HG03280 (cell line): ENCODE measurements at regions not wholly inside any gene's neighbourhood (a gene's known extent, or its start where the extent isn't known, plus 50 kb on each side); places are given as distances from the start of the nearest gene placed in this dataset.
"Not testable (repeated sequence)": the region's sequence is repeated elsewhere in the genome, so short reads cannot be mapped to it uniquely, and the experiment has no call there.

Source experiments
- ATAC-seq: cut with Tn5 transposase; IDR thresholded peaks from one replicate; pipeline ENCODE4 v1.9.1; 2021; ENCODE audit warnings: mild to moderate bottlenecking, moderate library complexity; ENCODE audit not compliant: unreplicated experiment

GRCh38 chr6:147954938-147955337 is 387.7 kb upstream of the SASH1 start:
- ATAC-seq: no peak

GRCh38 chr6:147958683-147959082 is 384.0 kb upstream of the SASH1 start:
- no peak for ATAC-seq

GRCh38 chr6:147961481-147962141 is 381.0 kb upstream of the SASH1 start:
- no peak for ATAC-seq

- not testable (repeated sequence) for ATAC-seq
These were observed 377.2 kb upstream of the SASH1 start for GRCh38 chr6:147965448-147965847.

- ATAC-seq: no peak
These were observed 371.7 kb upstream of the SASH1 start for GRCh38 chr6:147970970-147971369.

GRCh38 chr6:147972448-147972847 is 370.2 kb upstream of the SASH1 start:
- no peak for ATAC-seq

GRCh38 chr6:147973806-147974205 is 368.8 kb upstream of the SASH1 start:
- no peak for ATAC-seq

- ATAC-seq: no peak
These were observed 368.3 kb upstream of the SASH1 start for GRCh38 chr6:147974376-147974775.

GRCh38 chr6:147977851-147978465 is 364.7 kb upstream of the SASH1 start:
- no peak for ATAC-seq

- ATAC-seq: no peak
These were observed 362.7 kb upstream of the SASH1 start for GRCh38 chr6:147979966-147980365.

- ATAC-seq: no peak
These were observed 358.9 kb upstream of the SASH1 start for GRCh38 chr6:147983581-147984366.

GRCh38 chr6:147986846-147987245 is 355.8 kb upstream of the SASH1 start:
- ATAC-seq: no peak

GRCh38 chr6:147990159-147990558 is 352.5 kb upstream of the SASH1 start:
- no peak for ATAC-seq

GRCh38 chr6:147991961-147992360 is 350.7 kb upstream of the SASH1 start:
- ATAC-seq: no peak

GRCh38 chr6:147999001-147999540 is 343.6 kb upstream of the SASH1 start:
- no peak for ATAC-seq

GRCh38 chr6:148001844-148002642 is 340.6 kb upstream of the SASH1 start:
- ATAC-seq: no peak

- ATAC-seq: no peak
These were observed 338.0 kb upstream of the SASH1 start for GRCh38 chr6:148004651-148005050.

- ATAC-seq: no peak
These were observed 336.8 kb upstream of the SASH1 start for GRCh38 chr6:148005806-148006205.

- ATAC-seq: not testable (repeated sequence)
These were observed 332.1 kb upstream of the SASH1 start for GRCh38 chr6:148010516-148010915.

- no peak for ATAC-seq
These were observed 326.6 kb upstream of the SASH1 start for GRCh38 chr6:148016013-148016412.

- no peak for ATAC-seq
These were observed 321.5 kb upstream of the SASH1 start for GRCh38 chr6:148021165-148021564.
